Hepatocyte (in vitro differentiated cells): ENCODE measurements at regions not wholly inside any gene's neighbourhood (a gene's known extent, or its start where the extent isn't known, plus 50 kb on each side); places are given as distances from the start of the nearest gene placed in this dataset.

ENCODE experiments used
- DNase-seq: peaks from one replicate; pipeline ENCODE4 v3.0.0-alpha.2; 2016; ENCODE audit warnings: low spot score
- H2AFZ ChIP-seq: fragments of 200-600 bp; sonication (generic); 2 replicates; pipeline ENCODE4 v1.6.0; 2016; ENCODE audit warnings: antibody characterized with exemption, mild to moderate bottlenecking
- H3K27ac ChIP-seq: fragments of 200-600 bp; sonication (generic); 2 replicates; pipeline ENCODE4 v1.5.1; 2016; ENCODE audit warnings: mild to moderate bottlenecking
- H3K27me3 ChIP-seq: fragments of 200-600 bp; sonication (generic); 2 replicates; pipeline ENCODE4 v1.6.1; 2016
- H3K36me3 ChIP-seq: fragments of 200-600 bp; sonication (generic); replicated peaks from 2 replicates; pipeline ENCODE4 v1.5.1; 2016; ENCODE audit warnings: low read depth; ENCODE audit not compliant: insufficient read depth
- H3K4me1 ChIP-seq: fragments of 200-600 bp; sonication (generic); 2 replicates; pipeline ENCODE4 v1.5.1; 2016; ENCODE audit warnings: mild to moderate bottlenecking, moderate library complexity; ENCODE audit not compliant: insufficient read depth
- H3K4me2 ChIP-seq: fragments of 200-600 bp; sonication (generic); 2 replicates; pipeline ENCODE4 v1.6.0; 2016
- H3K4me3 ChIP-seq: fragments of 200-600 bp; sonication (generic); 2 replicates; pipeline ENCODE4 v1.5.1; 2016; ENCODE audit warnings: mild to moderate bottlenecking
- H3K79me2 ChIP-seq: fragments of 200-600 bp; sonication (generic); 2 replicates; pipeline ENCODE4 v1.6.0; 2017; ENCODE audit warnings: mild to moderate bottlenecking
- H3K9me2 ChIP-seq: fragments of 200-600 bp; sonication (generic); replicated peaks from 2 replicates; pipeline ENCODE4 v1.6.0; 2017; ENCODE audit warnings: mild to moderate bottlenecking; ENCODE audit not compliant: insufficient read depth
- H3K9me3 ChIP-seq: fragments of 200-600 bp; sonication (generic); 2 replicates; pipeline ENCODE4 v1.5.1; 2016; ENCODE audit warnings: low read depth, mild to moderate bottlenecking
- H4K20me1 ChIP-seq: fragments of 200-600 bp; sonication (generic); 2 replicates; pipeline ENCODE4 v1.6.0; 2016; ENCODE audit warnings: mild to moderate bottlenecking; ENCODE audit not compliant: insufficient read depth, poor library complexity, severe bottlenecking
- CTCF ChIP-seq: fragments of 200-600 bp; sonication (generic); IDR thresholded peaks from 2 replicates; pipeline ENCODE4 v1.5.1; 2016; ENCODE audit warnings: antibody characterized with exemption, mild to moderate bottlenecking; ENCODE audit not compliant: poor library complexity
- EZH2 ChIP-seq: fragments of 200-600 bp; sonication (generic); IDR thresholded peaks from 2 replicates; pipeline ENCODE4 v1.6.1; 2016; ENCODE audit warnings: antibody characterized with exemption, mild to moderate bottlenecking, borderline replicate concordance
- EZH2phosphoT487 ChIP-seq: fragments of 200-600 bp; sonication (generic); IDR thresholded peaks from one replicate; pipeline ENCODE4 v1.6.1; 2018; ENCODE audit warnings: antibody characterized with exemption, mild to moderate bottlenecking, low read depth, moderate library complexity; ENCODE audit not compliant: unreplicated experiment, severe bottlenecking
- WGBS: methylation state at CpG from one replicate; pipeline ENCODE4 v1.1.6; 2016; ENCODE audit warnings: low lambda C conversion rate; ENCODE audit errors: missing lambda C conversion rate; 5-methylcytosine and 5-hydroxymethylcytosine counted together

- no peaks in the 10 kb centered on the region for H3K79me2 ChIP-seq
- no peak overlapping the region for H2AFZ ChIP-seq
- no peak overlapping the region for H3K4me3 ChIP-seq
- WGBS: 62% methylated on average over 2 of the region's 2 CpGs
- H3K4me2 ChIP-seq: no peak overlapping the region
- no peaks in the 10 kb centered on the region for H3K9me3 ChIP-seq
- no peaks in the 10 kb centered on the region for H3K36me3 ChIP-seq
- H3K27ac ChIP-seq: peak overlapping the region; percentile 80
- peaks cover 15% of the 10 kb centered on the region for H3K4me1 ChIP-seq
- H3K9me2 ChIP-seq: no peaks in the 10 kb centered on the region
- TF ChIP-seq EZH2: no peak
- TF ChIP-seq CTCF: no peak
- no peak for TF ChIP-seq EZH2phosphoT487
- no peaks in the 10 kb centered on the region for H3K27me3 ChIP-seq
- H4K20me1 ChIP-seq: no peaks in the 10 kb centered on the region
- peak; percentile 58 for DNase-seq
These were observed 414.1 kb downstream of the ARHGEF28 start for GRCh38 chr5:74040065-74040551.

GRCh38 chr5:74037321-74037720 is 411.3 kb downstream of the ARHGEF28 start:
- no peaks in the 10 kb centered on the region for H3K36me3 ChIP-seq
- WGBS: 79% methylated on average over 2 of the region's 2 CpGs
- no peak overlapping the region for H2AFZ ChIP-seq
- peaks cover 22% of the 10 kb centered on the region for H3K4me1 ChIP-seq
- H3K9me3 ChIP-seq: no peaks in the 10 kb centered on the region
- H3K79me2 ChIP-seq: no peaks in the 10 kb centered on the region
- no peak overlapping the region for H3K4me2 ChIP-seq
- H3K9me2 ChIP-seq: no peaks in the 10 kb centered on the region
- TF ChIP-seq EZH2: no peak
- no peak for TF ChIP-seq CTCF
- no peak for TF ChIP-seq EZH2phosphoT487
- no peak overlapping the region for H3K4me3 ChIP-seq
- no peaks in the 10 kb centered on the region for H4K20me1 ChIP-seq
- DNase-seq: no peak
- H3K27ac ChIP-seq: no peak overlapping the region
- H3K27me3 ChIP-seq: no peaks in the 10 kb centered on the region

GRCh38 chr5:74035521-74035937 is 409.5 kb downstream of the ARHGEF28 start:
- Histone ChIP-seq H3K4me3 (no peak overlapping the region), H3K36me3 (no peaks in the 10 kb centered on the region), H3K79me2 (no peaks in the 10 kb centered on the region), H3K4me2 (no peak overlapping the region), H3K9me3 (no peaks in the 10 kb centered on the region), H3K9me2 (no peaks in the 10 kb centered on the region), H4K20me1 (no peaks in the 10 kb centered on the region), H3K4me1 (peaks cover 18% of the 10 kb centered on the region), H3K27ac (peak overlapping the region; percentile 37), H2AFZ (no peak overlapping the region), H3K27me3 (no peaks in the 10 kb centered on the region)
- peak; percentile 56 for TF ChIP-seq CTCF
- no peak for TF ChIP-seq EZH2
- 39% methylated on average over 6 of the region's 6 CpGs for WGBS
- peak; percentile 62 for DNase-seq

GRCh38 chr5:74034733-74035132 is 408.7 kb downstream of the ARHGEF28 start:
- H3K4me3 ChIP-seq: no peak overlapping the region
- H3K9me3 ChIP-seq: no peaks in the 10 kb centered on the region
- H3K9me2 ChIP-seq: no peaks in the 10 kb centered on the region
- H3K36me3 ChIP-seq: no peaks in the 10 kb centered on the region
- TF ChIP-seq EZH2: no peak
- no peaks in the 10 kb centered on the region for H3K27me3 ChIP-seq
- H3K4me2 ChIP-seq: no peak overlapping the region
- H3K4me1 ChIP-seq: peaks cover 11% of the 10 kb centered on the region
- no peak overlapping the region for H2AFZ ChIP-seq
- no peaks in the 10 kb centered on the region for H4K20me1 ChIP-seq
- no peak for DNase-seq
- 77% methylated on average over 11 of the region's 11 CpGs for WGBS
- H3K79me2 ChIP-seq: no peaks in the 10 kb centered on the region
- no peak overlapping the region for H3K27ac ChIP-seq
